Esophagus muscularis mucosa (tissue), 4 donors: ENCODE measurements at regions not wholly inside any gene's neighbourhood (a gene's known extent, or its start where the extent isn't known, plus 50 kb on each side); places are given as distances from the start of the nearest gene placed in this dataset.

Source experiments
- DNase-seq: peaks from one replicate; pipeline ENCODE4 v3.0.0-alpha.2; 2017; ENCODE audit errors: extremely low spot score
- H3K27ac ChIP-seq, 4 donors: fragments of 200-600 bp; sonication (generic); replicated peaks in 1 of 4; 1 replicate in 3 of 4; 2 replicates in 1 of 4; pipeline ENCODE4 v1.5.1; 2016 to 2019; ENCODE audit warnings: mild to moderate bottlenecking in 1 of 4
- H3K27me3 ChIP-seq, 4 donors: fragments of 200-600 bp; sonication (generic); one replicate each; pipeline versions ENCODE4 v1.5.1 to v1.6.0; 2016 to 2019
- H3K36me3 ChIP-seq, 4 donors: fragments of 200-600 bp; sonication (generic); one replicate each; pipeline ENCODE4 v1.5.1; 2016 to 2019
- H3K4me1 ChIP-seq, 4 donors: fragments of 200-600 bp; sonication (generic); one replicate each; pipeline ENCODE4 v1.5.1; 2016 to 2019
- H3K4me3 ChIP-seq, 4 donors: fragments of 200-600 bp; sonication (generic); 1 replicate in 2 of 4; 2 replicates in 2 of 4; pipeline ENCODE4 v1.5.1; 2016 to 2019; ENCODE audit warnings: mild to moderate bottlenecking in 4 of 4, moderate library complexity in 1 of 4
- H3K9me3 ChIP-seq, 4 donors: fragments of 200-600 bp; sonication (generic); 1 replicate in 3 of 4; 2 replicates in 1 of 4; pipeline ENCODE4 v1.5.1; 2016 to 2019
- CTCF ChIP-seq, 3 experiments: fragments of 200-600 bp in 2 of 3; fragments of 450-650 bp in 1 of 3; sonication (generic) in 2 of 3; IDR thresholded peaks; one replicate each; pipeline ENCODE4 v1.5.1; 2017 to 2019; ENCODE audit warnings: antibody characterized with exemption in 3 of 3, mild to moderate bottlenecking in 2 of 3, moderate library complexity in 1 of 3
- EP300 ChIP-seq: sonication (generic); formaldehyde crosslinking; IDR thresholded peaks from one replicate; pipeline ENCODE4 v1.6.1; 2017; ENCODE audit warnings: antibody characterized with exemption
- POLR2A ChIP-seq: fragments of 450-650 bp; IDR thresholded peaks from one replicate; pipeline ENCODE4 v1.6.1; 2017; ENCODE audit warnings: antibody characterized with exemption, moderate library complexity, mild to moderate bottlenecking, low read depth
- POLR2AphosphoS5 ChIP-seq, 2 donors: sonication (generic); formaldehyde crosslinking; IDR thresholded peaks; one replicate each; pipeline ENCODE4 v1.6.1; 2017; ENCODE audit warnings: antibody characterized with exemption in 2 of 2
- WGBS: methylation state at CpG from one replicate; pipeline ENCODE4 v1.1.5; 2018; 5-methylcytosine and 5-hydroxymethylcytosine counted together
- intact Hi-C: fragments of 100-400 bp; cut with DNase I; formaldehyde crosslinking; loops from one replicate; pipeline ENCODE4 v1.15.1; 2023

GRCh38 chr12:39240587-39240986, 202.3 kb downstream of the KIF21A start:
- Histone ChIP-seq H3K27me3 (no peaks in the 10 kb centered on the region), H3K9me3 (no peaks in the 10 kb centered on the region), H3K4me1 (peaks cover 0 to 31% (median 14%) of the 10 kb centered on the region in 4 donors), H3K27ac (no peak overlapping the region), H3K36me3 (no peaks in the 10 kb centered on the region), H3K4me3 (no peak overlapping the region)
- 45% methylated on average over 1 of the region's 1 CpG for WGBS
- intact Hi-C loops, result no loop called here
- DNase-seq, result no peak
- no peak for TF ChIP-seq POLR2A
- no peak for TF ChIP-seq POLR2AphosphoS5 (IDR thresholded peaks at IDR 0.05)
- TF ChIP-seq EP300, result no peak
- no peak for TF ChIP-seq CTCF (IDR thresholded peaks at IDR 0.05)

DNA sequence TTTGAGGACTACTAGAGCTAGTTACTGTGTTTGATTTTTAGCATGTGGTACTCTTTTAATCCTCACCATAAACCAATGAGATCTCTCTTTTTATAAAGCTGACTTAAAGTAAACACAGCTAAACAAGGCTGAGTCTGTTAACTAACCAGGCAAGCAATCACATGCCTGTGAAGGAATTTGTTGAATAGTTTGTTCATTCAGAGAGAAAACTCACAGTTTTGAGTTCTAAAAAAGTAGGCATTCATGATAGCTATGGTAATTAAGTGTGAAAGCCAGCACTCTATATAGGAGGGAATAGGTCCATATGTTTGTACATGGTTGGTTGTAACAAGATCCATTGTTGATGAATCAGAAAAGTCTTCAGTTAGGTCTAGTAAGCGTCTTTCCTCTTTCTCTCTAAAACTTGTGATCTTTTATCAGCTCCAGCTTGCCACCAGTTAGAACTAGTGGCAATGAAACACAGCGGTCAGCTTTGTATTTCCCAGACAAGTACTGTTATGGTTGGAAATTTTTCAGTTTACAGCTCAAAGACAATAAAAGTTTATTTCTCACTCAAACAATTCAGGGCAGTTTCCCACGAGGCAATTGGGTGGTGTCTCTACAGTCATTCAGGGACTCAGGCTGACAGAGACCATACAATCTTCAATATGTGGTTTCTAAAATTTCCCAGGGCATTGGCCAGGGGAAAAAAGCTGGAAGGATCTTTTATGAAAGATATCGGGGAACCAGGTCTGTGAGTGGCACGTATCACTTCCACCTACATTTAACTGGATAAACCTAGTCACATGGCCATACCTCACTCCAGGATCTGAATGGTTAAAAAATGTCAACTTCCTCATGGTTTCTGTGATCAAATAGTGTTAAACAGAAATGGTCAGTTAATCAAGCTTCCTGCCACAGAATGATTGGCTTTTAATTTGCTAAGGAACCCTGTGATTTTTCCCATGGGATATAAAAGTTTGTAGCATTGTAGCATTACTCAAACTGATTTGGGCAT, 203.1 kb downstream of the KIF21A start:
- Histone ChIP-seq H3K27me3 (no peaks in the 10 kb centered on the region), H3K36me3 (no peaks in the 10 kb centered on the region), H3K9me3 (no peaks in the 10 kb centered on the region), H3K4me1 (peaks cover 0 to 39% (median 16%) of the 10 kb centered on the region in 4 donors), H3K27ac (no peak overlapping the region), H3K4me3 (no peak overlapping the region)
- DNase-seq, result no peak
- intact Hi-C loops, result no loop called here
- TF ChIP-seq POLR2A (no peak), EP300 (no peak), POLR2AphosphoS5 (IDR thresholded peaks at IDR 0.05) (no peak), CTCF (IDR thresholded peaks at IDR 0.05) (no peak)
- WGBS, result 82% methylated on average over 5 of the region's 5 CpGs

DNA sequence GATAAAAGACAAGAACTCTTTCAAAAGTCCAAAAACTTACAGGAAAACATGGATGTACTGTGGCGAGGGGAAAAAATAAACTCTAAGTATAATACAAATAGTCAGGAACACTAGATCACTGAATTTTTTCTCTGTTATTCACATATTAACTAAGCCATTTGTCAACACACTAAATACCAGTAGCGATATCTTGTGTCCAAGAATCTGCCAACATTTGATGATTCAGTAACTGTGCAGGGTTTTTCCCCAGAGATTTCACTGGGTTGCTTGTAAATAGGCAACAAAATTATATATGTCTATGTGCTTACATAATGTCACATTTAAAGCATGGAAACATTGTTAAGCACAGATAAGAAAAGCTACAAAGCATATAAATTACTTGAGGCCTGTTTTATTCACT, 205.9 kb downstream of the KIF21A start:
- Histone ChIP-seq H3K36me3 (no peaks in the 10 kb centered on the region), H3K9me3 (no peaks in the 10 kb centered on the region), H3K27me3 (no peaks in the 10 kb centered on the region), H3K4me3 (no peak overlapping the region), H3K4me1 (peaks cover 0 to 39% (median 16%) of the 10 kb centered on the region in 4 donors), H3K27ac (no peak overlapping the region)
- no peak for DNase-seq
- intact Hi-C loops, result no loop called here
- TF ChIP-seq EP300, result no peak
- no peak for TF ChIP-seq POLR2A
- no peak for TF ChIP-seq CTCF (IDR thresholded peaks at IDR 0.05)
- TF ChIP-seq POLR2AphosphoS5 (IDR thresholded peaks at IDR 0.05), result no peak
- WGBS, result 45% methylated on average over 2 of the region's 2 CpGs

GRCh38 chr12:39235990-39236767, 206.7 kb downstream of the KIF21A start:
- H3K36me3 ChIP-seq, result no peaks in the 10 kb centered on the region
- H3K27ac ChIP-seq, result peak overlapping the region in 1 of 4 donors; percentile 43
- intact Hi-C loops, result no loop called here
- 96% methylated on average over 4 of the region's 4 CpGs for WGBS
- H3K27me3 ChIP-seq, result no peaks in the 10 kb centered on the region
- DNase-seq, result no peak
- H3K9me3 ChIP-seq, result no peaks in the 10 kb centered on the region
- H3K4me1 ChIP-seq, result peaks cover 0 to 39% (median 16%) of the 10 kb centered on the region in 4 donors
- TF ChIP-seq POLR2AphosphoS5 (IDR thresholded peaks at IDR 0.05) (no peak), POLR2A (no peak), CTCF (IDR thresholded peaks at IDR 0.05) (no peak), EP300 (no peak)
- no peak overlapping the region for H3K4me3 ChIP-seq
